Small intestine (tissue), 7 donors: ENCODE measurements at regions not wholly inside any gene's neighbourhood (a gene's known extent, or its start where the extent isn't known, plus 50 kb on each side); places are given as distances from the start of the nearest gene placed in this dataset.

Experiments
- DNase-seq, 2 donors: peaks; one replicate each; pipeline versions ENCODE4 v3.0.0 to v3.0.0-alpha.2; 2013
- FAIRE-seq: peaks from 2 replicates; lab custom pipeline; 2012; peaks lifted over from hg19 to GRCh38; lab: Jason Lieb, UNC
- H3K27ac ChIP-seq, 3 donors: one replicate each; pipeline ENCODE4 v1.5.1; 2013; ENCODE audit warnings: low read length in 2 of 3, mild to moderate bottlenecking in 2 of 3, control low read depth in 1 of 3, inconsistent platforms in 1 of 3, low read depth in 1 of 3, moderate library complexity in 1 of 3
- H3K27me3 ChIP-seq, 3 donors: one replicate each; pipeline ENCODE4 v1.6.1; 2013; ENCODE audit warnings: low read length in 3 of 3, inconsistent platforms in 1 of 3; ENCODE audit not compliant: control insufficient read depth in 3 of 3, insufficient read depth in 3 of 3
- H3K36me3 ChIP-seq, 3 donors: one replicate each; pipeline ENCODE4 v1.6.1; 2013; ENCODE audit warnings: low read length in 3 of 3, inconsistent platforms in 1 of 3, low read depth in 1 of 3, mild to moderate bottlenecking in 1 of 3, moderate library complexity in 1 of 3; ENCODE audit not compliant: control insufficient read depth in 3 of 3, insufficient read depth in 2 of 3
- H3K4me1 ChIP-seq, 3 donors: one replicate each; pipeline ENCODE4 v1.6.1; 2013; ENCODE audit warnings: low read length in 2 of 3, inconsistent platforms in 1 of 3, low read depth in 1 of 3, mild to moderate bottlenecking in 1 of 3, moderate library complexity in 1 of 3; ENCODE audit not compliant: control insufficient read depth in 3 of 3, insufficient read depth in 2 of 3
- H3K4me3 ChIP-seq, 3 donors: one replicate each; pipeline ENCODE4 v1.5.1; 2013; ENCODE audit warnings: low read length in 3 of 3, control low read depth in 1 of 3, inconsistent platforms in 1 of 3, low read depth in 1 of 3, mild to moderate bottlenecking in 1 of 3, moderate library complexity in 1 of 3
- H3K9me3 ChIP-seq, 2 donors: one replicate each; pipeline ENCODE4 v1.6.1; 2013; ENCODE audit warnings: low read depth in 1 of 2, low read length in 1 of 2; ENCODE audit not compliant: control insufficient read depth in 2 of 2, insufficient read depth in 1 of 2
- WGBS, 3 donors: extraction: QIAGEN DNeasy Blood & Tissue Kit; methylation state at CpG; one replicate each; pipeline ENCODE4 v1.1.7; 2013; 5-methylcytosine and 5-hydroxymethylcytosine counted together
- donor health status: healthy with polysubstance abuse.
- donor health status: control.
- donor health status: control.
- donor health status: Bipolar disorder and iron deficiency.
- donor health status: healthy.

DNA sequence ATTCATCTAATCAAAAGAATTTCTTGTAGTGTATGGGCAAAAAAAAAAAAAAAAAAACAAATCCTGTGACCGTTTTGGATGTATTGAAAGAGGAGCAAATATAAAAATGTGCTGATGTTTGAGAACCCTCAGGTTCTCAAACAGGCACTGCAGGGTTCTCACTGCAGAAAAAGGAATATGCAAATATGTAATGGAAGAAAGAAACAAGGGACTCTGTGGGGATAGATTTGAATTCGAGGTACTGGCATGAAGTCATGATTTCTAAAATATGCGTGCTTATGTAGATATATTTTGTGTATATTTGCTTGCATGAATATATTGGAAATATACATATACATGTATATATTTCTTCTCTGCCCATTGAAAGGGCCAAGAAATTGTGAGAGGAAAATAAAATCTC lies 365.0 kb upstream of the RUNX1 start:
- Histone ChIP-seq H3K27me3 (no peaks in the 10 kb centered on the region), H3K4me1 (peaks cover 0 to 3% (median 0%) of the 10 kb centered on the region in 3 donors), H3K4me3 (no peak overlapping the region), H3K9me3 (no peaks in the 10 kb centered on the region), H3K27ac (no peak overlapping the region), H3K36me3 (no peaks in the 10 kb centered on the region)
- DNase-seq = no peak
- no peak for FAIRE-seq
- WGBS, 3 donors = 72 to 78% (median 77%) methylated on average over 3 of the region's 3 CpGs

DNA sequence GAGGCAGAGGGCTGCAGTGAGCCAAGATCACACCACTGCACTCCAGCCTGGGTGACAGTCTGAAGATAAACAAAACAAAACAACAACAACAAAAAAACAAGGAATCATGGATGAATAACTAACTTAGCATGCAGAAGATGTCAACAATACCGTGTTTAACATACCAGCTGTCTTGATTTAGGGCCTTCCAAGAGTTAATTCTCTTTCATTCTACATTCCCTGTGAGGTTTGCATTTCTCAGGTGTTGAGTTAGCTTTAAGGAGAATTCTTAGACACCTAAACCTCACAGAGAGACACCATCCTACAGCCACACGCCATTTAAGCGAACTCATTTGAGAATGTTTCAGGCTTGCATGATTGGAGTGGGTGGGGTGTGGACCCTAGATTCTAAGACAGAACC lies 363.1 kb upstream of the RUNX1 start:
- FAIRE-seq = no peak
- Histone ChIP-seq H3K9me3 (no peaks in the 10 kb centered on the region), H3K27me3 (no peaks in the 10 kb centered on the region), H3K36me3 (no peaks in the 10 kb centered on the region), H3K4me3 (no peak overlapping the region), H3K27ac (no peak overlapping the region), H3K4me1 (peaks cover 0 to 3% (median 0%) of the 10 kb centered on the region in 3 donors)
- WGBS, 3 donors = 93 to 99% (median 96%) methylated on average over 3 of the region's 3 CpGs
- no peak for DNase-seq

DNA sequence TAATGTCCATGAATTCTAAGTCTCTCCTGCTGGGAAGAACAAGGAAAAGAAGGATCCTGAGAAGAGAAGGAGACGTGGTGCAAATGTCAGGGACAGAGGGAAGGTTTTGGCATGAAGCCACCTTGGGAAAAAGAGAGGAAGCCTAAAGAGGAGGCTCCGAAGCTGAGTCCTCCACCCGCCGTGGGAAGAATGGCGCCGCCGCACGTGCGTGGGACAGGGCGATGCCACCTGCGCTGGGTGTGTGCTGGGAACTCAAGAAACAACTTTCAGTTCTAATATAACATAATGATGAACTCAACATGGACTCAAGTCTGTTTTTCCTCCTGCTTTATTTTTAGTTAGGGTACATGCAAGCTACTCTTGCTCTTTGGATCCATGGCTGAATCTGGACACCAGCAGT lies 362.3 kb upstream of the RUNX1 start:
- Histone ChIP-seq H3K36me3 (no peaks in the 10 kb centered on the region), H3K27me3 (no peaks in the 10 kb centered on the region), H3K27ac (no peak overlapping the region), H3K4me1 (peaks cover 0 to 3% (median 0%) of the 10 kb centered on the region in 3 donors), H3K4me3 (no peak overlapping the region), H3K9me3 (no peaks in the 10 kb centered on the region)
- DNase-seq (no peak), FAIRE-seq (no peak)
- WGBS, 3 donors = 90 to 94% (median 92%) methylated on average over 11 of the region's 11 CpGs

DNA sequence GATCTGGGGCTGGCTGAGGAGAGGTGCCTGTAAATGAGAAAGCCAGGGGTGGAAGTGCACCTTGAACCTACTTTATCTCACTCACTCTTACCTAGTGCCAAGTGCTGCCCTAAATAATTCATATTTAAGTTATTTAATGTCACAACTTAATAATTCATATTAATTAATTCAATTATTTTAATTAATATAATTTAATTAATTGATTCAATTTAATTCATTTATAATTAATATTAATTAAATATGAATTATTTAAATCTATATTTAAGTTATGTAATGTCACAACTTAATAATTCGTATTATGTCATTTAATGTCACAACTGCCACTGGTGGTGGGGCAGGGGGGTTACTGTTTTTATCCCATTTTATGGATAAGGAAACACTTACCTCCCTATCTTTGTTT lies 361.6 kb upstream of the RUNX1 start:
- Histone ChIP-seq H3K36me3 (no peaks in the 10 kb centered on the region), H3K9me3 (no peaks in the 10 kb centered on the region)
- peak; percentile 23 for FAIRE-seq

DNA sequence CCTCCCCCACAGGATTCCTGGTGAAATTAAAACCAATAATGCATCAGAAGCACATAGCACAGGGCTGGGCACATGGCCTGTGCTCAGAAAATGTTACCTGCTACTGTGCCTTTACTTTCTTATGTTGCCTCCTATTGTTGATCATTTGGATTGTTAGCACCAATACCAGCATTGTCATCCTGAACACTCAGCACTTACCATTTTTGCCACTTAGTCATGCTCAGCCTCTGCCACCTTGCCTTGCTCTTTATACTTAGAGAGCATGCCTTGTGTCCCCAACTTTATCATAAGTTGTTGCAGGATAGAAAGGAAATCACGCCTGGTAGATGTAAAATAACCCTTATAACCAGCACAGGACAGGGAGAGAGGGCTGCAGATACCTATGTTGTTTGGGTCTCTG lies 361.0 kb upstream of the RUNX1 start:
- H3K36me3 ChIP-seq = no peaks in the 10 kb centered on the region
- no peak overlapping the region for H3K27ac ChIP-seq
- H3K4me1 ChIP-seq = peaks cover 0 to 3% (median 0%) of the 10 kb centered on the region in 3 donors
- no peak for FAIRE-seq
- no peaks in the 10 kb centered on the region for H3K27me3 ChIP-seq
- H3K9me3 ChIP-seq = no peaks in the 10 kb centered on the region
- DNase-seq = no peak
- no peak overlapping the region for H3K4me3 ChIP-seq
- WGBS, 3 donors = 14 to 71% (median 14%) methylated on average over 1 of the region's 1 CpG

More for the DNA sequence above, 361.6 kb upstream of the RUNX1 start:
- no peaks in the 10 kb centered on the region for H3K27me3 ChIP-seq
- DNase-seq = peak; percentile 21 to 23
- WGBS, 3 donors = 58 to 85% (median 80%) methylated on average over 1 of the region's 1 CpG
- no peak overlapping the region for H3K4me3 ChIP-seq
- peaks cover 0 to 3% (median 0%) of the 10 kb centered on the region in 3 donors for H3K4me1 ChIP-seq
- no peak overlapping the region for H3K27ac ChIP-seq

DNA sequence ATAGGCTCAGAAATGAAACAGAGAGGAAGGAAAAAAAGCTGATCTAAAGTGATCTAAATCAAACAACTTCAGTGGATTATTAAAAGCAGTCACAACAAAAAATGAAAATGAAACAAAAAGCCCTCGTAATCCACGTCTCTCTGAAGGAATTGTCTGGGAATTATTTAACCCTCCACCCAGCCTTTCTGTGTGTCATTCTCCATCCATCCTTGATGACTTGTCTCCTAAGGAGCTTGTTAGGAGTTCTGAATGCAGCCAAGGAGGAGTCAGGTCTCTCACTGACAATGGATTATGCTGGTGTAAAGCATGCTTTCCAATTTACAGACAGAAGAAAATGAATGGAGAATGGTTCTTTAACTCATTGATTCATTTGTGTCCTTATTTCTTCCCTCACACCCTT lies 359.3 kb upstream of the RUNX1 start:
- Histone ChIP-seq H3K4me3 (no peak overlapping the region), H3K4me1 (peaks cover 0 to 3% (median 0%) of the 10 kb centered on the region in 3 donors), H3K27me3 (no peaks in the 10 kb centered on the region), H3K36me3 (no peaks in the 10 kb centered on the region), H3K27ac (no peak overlapping the region), H3K9me3 (no peaks in the 10 kb centered on the region)
- 2 to 8% (median 6%) methylated on average over 2 of the region's 2 CpGs for WGBS, 3 donors
- no peak for FAIRE-seq
- DNase-seq = peak in 1 of 2 donors; percentile 16

DNA sequence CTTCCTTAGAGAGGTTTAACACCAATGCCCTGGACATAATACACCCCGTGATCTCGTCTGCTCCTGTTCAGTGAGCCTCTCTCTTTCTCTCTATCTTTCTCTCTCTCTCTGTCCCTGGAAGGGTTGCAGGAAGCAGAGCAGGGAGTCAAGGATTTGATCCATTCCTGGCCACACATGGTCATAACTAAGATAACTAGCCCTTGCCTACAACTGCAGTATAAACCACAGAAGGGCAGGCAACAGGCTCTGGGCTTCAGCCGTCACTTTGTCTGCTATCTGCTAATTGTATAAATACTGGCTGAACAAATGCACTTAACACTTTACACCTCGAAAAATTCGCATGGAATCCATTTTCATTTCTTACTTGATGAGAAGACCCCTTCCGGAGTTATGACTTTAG lies 357.5 kb upstream of the RUNX1 start:
- Histone ChIP-seq H3K27ac (no peak overlapping the region), H3K9me3 (no peaks in the 10 kb centered on the region), H3K4me1 (peaks cover 0 to 3% (median 0%) of the 10 kb centered on the region in 3 donors), H3K4me3 (no peak overlapping the region), H3K36me3 (no peaks in the 10 kb centered on the region), H3K27me3 (no peaks in the 10 kb centered on the region)
- no peak for DNase-seq
- WGBS, 3 donors = 83 to 89% (median 83%) methylated on average over 6 of the region's 6 CpGs
- no peak for FAIRE-seq

DNA sequence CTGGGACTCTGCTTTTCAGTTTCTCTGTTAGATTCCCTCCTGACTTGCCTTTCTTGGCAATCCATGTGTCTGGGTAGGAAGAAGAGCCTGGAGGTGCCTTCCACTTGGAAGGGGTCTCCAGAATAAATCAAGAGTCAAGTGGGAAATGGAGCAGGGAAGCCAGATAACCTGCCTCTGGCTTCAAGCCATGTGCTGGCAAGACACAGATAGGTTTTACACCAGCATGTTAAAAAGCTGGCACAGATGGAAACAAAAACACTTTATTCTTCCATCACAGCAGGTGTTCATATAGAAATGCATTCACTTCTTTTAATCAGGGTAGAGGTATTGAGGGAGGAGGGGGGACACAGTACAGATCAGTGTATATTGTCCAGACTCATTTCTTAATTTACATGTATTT lies 356.9 kb upstream of the RUNX1 start:
- no peaks in the 10 kb centered on the region for H3K27me3 ChIP-seq
- FAIRE-seq (no peak), DNase-seq (no peak)
- no peak overlapping the region for H3K4me3 ChIP-seq
- H3K4me1 ChIP-seq = peaks cover 0 to 3% (median 0%) of the 10 kb centered on the region in 3 donors
- H3K27ac ChIP-seq = no peak overlapping the region
- no peaks in the 10 kb centered on the region for H3K9me3 ChIP-seq
- no peaks in the 10 kb centered on the region for H3K36me3 ChIP-seq

DNA sequence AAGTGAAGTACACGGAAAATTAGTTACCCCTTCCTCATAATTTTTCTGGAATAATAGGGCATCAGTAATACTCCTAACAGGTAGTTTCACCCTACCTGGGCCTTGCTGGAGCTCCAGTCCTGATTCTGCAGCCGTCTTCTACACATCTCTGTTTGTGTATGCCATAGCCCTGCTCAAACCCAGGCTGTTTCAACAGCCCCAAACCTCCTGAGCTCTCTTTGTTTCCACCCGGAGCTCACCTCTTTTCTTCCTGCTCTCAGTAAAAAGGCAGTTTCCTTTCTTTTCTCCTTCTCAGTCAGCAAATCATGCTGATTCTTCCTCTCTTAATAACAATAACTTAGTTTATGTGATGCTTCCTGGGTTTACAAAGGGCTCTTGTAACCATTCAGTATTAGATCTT lies 355.1 kb upstream of the RUNX1 start:
- FAIRE-seq = no peak
- H3K27me3 ChIP-seq = no peaks in the 10 kb centered on the region
- 75 to 85% (median 80%) methylated on average over 3 of the region's 3 CpGs for WGBS, 3 donors

More for the DNA sequence above, 355.1 kb upstream of the RUNX1 start:
- H3K4me3 ChIP-seq = no peak overlapping the region
- H3K36me3 ChIP-seq = no peaks in the 10 kb centered on the region
- DNase-seq = no peak
- H3K27ac ChIP-seq = no peak overlapping the region
- no peaks in the 10 kb centered on the region for H3K4me1 ChIP-seq
- H3K9me3 ChIP-seq = no peaks in the 10 kb centered on the region
